GM18873 (cell line): ENCODE measurements at regions not wholly inside any gene's neighbourhood (a gene's known extent, or its start where the extent isn't known, plus 50 kb on each side); places are given as distances from the start of the nearest gene placed in this dataset.

ENCODE experiments used
- ATAC-seq: cut with Tn5 transposase; IDR thresholded peaks from one replicate; pipeline ENCODE4 v1.9.1; 2021; ENCODE audit warnings: mild to moderate bottlenecking, moderate library complexity, moderate number of reproducible peaks; ENCODE audit not compliant: unreplicated experiment, low FRiP score

DNA sequence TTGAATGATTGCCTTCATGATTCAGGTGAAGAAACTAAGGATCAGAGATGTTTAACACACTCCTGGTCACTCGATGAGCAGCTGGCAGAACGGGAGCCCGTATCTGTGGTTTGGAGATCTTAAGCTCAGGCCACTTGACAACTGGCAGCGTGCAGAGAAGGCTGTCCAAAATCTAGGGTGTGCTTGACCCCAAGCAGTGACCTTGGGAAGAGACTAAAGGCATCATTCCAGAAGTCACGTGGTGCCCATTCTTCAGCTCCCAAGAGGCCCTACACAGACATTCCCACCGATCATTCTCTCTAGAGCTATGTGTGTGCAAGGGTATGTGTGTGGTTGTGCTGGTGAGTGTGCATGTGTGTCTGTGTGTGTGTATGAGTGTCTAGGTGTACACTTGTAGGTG lies 493.8 kb downstream of the TCERG1L start:
- no peak for ATAC-seq

DNA sequence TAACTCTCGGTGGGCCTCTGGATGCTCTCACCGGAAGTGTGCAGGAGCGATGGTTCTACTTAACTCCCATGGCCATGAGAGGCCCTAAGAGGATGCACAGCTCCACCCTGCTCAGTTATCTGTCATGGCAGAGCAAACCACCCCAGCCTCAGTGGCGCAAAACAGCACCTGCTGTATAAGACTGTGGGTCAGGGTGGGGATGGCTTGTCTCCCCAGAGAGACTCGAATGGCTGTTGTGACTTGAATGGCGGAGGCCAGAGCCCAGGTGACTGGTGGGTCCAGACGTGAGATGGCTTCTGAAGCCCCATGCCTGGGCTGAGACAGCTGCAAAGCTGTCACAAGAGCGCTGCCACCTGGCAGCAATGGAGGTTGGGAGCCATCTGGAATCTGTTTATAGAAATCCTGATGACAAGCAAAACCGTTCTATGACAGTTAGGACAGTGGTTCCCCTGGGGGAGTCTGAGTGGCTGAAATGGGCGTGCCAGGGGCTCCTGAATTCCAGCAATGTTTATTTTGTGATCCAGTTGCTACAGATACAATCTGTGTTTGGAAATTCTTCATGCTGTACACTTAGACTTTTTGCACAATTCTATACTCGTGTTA lies 490.5 kb downstream of the TCERG1L start:
- no peak for ATAC-seq

DNA sequence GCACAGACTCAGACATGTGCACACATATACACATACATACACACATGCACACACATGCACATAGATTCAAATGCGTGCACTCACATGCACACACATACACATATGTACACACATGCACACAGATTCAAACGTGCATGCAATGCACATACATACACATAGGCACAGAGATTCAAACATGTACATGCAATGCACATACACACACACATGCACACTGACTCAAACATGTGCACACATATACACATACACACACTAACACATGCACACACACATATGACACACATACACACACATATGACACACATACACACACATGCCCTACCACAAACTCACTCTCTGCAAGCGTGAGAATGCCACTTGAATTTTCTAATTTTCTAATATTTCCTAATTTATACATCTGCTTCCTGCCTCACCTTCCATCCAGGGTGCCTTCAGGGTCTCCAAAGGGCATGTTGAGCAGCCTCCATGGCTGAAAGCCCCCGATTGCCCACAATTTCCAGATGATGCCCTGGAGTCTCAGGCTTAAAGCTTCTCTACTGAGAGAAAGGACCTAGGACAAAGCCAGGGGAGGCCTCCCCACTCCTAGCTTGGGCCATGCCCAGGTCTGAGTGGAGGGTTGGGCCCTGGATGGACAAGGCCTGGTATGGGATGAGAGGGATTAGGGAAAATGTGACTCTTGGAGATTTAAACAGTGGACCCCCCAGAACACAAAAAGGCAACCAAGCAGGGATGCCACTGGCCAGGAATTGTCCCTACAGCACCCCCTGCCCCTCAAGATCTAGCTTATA lies 487.1 kb downstream of the TCERG1L start:
- no peak for ATAC-seq

DNA sequence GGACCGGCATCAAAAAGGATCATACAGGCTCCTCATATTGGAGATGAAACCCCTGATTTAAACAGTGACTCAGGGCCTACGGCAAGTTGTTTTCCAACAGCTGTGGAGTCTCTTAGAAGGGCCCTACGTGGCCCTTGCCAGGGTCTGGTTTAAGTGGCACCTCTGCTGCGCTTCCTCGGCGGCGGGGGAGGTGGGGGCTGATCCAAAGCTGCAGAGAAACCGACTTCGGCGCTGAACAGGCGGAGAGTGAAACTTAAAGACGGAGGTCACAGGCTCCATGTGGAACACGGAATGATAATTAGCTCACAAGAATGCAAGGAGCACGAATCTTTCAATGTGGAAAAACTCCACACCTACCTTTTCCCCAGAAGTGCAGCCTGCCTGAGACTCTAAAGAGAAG lies 477.9 kb downstream of the TCERG1L start:
- ATAC-seq = no peak

DNA sequence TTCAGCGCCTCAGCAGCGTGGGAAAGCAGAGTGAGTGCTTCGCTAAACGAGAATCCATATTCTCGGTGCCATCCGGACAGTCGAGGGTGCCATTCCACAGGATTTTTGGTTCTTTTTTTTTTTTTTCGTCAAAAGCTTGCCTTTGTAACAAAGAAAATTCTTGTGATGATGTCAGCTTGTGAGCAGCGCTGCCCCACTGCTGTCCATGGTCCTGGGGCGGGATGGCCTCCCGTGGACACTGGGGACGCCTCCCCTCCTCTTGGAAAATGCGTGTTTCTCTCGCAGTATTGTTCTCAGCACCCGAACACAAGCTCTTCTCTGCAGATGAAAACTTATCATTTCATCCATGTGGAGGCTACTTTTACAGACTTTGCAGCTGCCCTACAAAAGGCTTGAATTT lies 477.4 kb downstream of the TCERG1L start:
- ATAC-seq = no peak

DNA sequence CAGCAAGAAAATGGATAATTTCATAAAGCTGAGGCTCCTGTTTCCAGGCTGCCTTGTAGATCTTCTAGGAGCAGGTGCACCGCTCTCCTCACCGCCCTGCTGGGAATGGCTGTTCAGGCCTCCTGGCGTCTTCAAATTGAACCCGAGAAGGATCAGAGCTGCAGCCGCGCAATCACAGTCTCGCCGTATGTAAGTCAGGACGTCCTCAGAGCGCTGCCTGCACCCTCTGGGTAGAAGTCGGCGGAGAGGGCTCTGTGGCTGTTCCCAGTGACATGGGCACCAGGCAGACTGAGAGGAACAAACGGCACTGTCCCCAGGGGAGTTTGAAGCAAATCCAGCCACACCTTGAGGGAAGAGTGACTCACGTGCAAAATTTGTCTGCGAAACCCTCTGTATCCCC lies 476.9 kb downstream of the TCERG1L start:
- ATAC-seq = no peak

DNA sequence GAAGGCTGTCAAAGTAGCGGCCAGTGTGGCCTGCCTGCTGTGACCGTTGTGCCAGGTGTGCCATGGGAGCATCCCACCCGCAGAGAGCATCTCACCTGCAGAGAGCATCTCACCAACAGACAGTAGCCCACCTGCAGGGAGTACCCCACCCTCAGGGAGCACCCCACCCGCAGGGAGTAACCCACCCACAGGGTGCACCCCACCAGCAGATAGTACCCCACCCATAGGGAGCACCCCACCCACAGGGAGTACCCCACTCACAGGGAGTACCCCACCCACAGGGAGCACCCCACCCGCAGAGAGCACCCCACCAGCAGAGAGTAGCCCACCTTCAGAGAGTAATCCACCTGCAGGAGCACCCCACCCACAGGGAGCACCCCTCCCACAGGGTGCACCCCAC lies 476.5 kb downstream of the TCERG1L start:
- no peak for ATAC-seq

DNA sequence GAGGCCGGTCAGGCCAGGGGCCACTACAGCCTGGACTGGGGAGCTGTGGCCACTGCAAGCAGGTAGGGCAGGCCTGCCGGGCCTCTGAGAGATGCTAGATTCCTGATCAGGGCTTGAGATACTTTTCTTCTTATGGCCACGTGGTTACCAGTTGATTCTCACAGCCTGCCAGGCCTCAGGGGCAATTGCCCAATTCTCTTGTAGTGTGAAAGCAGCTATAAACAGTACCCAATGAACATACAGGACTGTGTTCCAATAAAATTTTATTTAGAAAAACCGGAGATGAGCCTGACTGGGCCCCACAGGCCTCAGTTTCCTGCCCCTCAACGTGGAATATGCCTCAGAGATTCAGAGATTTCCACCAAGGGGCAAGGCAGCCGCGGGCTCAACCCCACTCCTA lies 475.2 kb downstream of the TCERG1L start:
- ATAC-seq = no peak

DNA sequence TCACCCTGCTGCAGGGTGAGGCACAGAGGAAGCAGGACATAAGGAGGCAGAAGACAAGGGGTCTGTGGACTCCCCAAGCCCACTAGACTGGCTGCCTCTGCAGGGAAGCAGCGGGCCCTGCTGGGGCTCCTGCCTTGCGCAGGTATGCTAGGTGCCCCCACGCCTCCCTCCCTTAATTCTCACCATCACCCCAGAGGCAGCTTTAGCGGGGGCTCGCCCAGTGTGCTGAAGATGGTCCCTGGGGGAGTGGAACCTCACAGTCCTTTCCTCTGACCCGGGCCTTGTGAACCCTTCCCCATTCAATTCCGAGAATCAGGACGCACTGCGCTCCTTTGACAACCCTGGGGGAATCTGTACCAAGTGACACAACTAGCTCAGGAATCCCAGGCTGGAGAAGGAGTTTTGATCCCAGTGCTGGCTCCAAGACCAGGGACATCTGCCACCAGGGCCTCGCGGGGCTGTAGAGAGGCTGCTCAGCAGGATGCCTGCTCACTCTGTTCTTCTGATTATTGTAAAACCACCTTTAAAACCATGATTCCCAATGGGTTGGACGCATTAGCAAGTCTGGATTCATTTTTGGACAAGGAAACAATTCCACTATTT lies 468.4 kb downstream of the TCERG1L start:
- no peak for ATAC-seq

DNA sequence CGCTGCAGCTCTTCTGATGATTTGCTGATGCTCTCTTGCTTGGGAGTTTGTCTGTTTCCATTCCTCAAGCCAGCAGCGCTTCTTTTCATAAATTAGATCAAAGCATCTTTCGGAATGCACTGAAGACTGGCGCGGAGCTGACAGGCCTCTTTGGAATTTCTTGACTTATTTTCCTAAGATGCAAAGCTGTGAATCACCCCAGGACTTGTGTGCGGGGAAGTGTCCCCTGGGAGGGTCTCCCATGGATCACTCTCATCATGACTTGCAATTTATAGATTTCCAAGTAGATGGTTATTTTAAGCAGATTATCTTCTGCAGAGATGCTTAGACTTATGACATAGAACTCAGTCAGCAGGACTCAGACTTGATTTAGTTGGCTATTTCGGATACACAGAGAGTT lies 467.2 kb downstream of the TCERG1L start:
- no peak for ATAC-seq

DNA sequence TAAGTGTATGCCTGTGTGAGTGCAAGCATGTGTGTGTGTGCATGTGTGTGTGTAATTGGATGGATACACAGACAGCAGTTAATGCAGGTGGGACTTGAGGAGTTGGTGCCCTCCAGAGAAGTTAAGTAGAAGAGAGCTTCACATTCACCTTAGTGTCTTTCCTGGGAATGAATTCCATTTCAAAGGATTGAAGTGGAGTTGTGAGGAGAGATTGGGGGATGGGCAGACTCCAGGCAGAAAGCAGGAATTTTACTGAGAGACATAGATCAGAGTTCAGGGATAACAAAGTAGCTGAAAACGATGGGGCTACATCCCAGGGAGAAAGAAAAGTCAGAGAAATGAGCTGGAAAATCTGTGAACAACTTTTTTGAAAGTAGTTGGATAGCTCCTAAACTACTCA lies 464.4 kb downstream of the TCERG1L start:
- no peak for ATAC-seq

DNA sequence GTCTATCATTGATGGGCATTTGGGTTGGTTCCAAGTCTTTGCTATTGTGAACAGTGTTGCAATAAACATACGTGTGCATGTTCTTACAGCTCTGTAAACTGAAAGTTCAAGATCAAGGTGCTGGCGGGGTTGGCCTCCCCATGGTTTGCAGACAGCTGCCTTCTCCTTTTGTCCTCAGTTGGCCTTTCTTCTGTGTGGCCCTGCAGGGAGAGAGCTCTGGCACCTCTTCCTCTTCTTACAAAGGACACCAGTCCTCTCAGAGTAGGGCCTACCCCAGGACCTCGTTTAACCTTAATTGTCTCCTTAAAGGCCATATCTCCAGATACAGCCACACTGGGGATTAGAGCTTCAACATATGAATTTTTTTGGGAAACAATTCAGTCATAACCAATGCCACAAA lies 462.7 kb downstream of the TCERG1L start:
- no peak for ATAC-seq

DNA sequence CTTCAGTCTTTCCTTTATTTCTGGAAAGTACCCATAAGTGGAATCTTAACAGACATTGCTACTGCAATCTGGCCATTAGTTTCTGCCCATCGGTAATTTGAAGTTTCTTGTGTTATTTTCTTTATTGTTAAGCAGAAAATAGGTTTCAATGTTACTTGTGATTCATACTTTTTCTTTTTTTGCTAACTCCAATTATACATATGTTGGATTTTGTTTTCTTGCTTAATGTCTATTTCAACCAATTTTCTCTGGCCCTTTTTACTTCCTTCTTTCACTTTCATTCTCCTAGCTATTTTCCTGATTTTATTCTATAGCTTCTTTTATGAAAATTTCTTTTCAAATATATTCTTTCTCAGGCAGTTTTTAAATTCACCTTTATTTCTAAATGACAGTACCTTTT lies 457.4 kb downstream of the TCERG1L start:
- no peak for ATAC-seq

DNA sequence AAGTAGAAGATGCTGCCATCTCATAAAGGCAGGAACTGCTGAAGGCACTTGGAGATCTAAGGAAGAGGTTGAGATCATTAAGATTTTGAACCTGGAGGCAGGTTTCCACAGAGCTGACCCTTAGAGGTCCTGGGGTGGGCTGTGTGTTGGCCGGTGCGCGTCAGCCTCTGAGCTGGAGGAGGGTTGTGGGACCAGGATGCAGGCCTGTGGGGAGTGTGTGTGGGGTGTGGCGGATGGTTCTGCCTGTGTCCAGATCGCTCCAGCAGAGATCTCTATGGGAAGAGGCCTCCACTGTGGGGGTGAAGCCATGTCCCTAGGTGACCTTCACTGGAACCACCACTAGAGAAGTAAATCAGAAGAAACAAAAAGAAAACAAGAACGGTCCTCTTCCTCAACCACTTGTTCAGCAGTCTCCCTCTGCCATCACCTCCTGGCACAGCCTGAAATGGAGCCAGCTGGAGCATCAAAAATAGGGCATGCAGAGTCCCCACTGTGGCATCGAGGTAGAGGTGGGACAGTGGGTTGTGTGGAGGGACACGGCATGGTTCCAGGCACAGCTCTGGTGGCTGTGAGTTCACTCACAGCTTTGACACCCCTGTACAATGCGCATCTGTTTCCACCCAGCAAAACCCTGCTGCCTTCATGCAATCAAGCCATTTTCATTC lies 453.8 kb downstream of the TCERG1L start:
- ATAC-seq = no peak

DNA sequence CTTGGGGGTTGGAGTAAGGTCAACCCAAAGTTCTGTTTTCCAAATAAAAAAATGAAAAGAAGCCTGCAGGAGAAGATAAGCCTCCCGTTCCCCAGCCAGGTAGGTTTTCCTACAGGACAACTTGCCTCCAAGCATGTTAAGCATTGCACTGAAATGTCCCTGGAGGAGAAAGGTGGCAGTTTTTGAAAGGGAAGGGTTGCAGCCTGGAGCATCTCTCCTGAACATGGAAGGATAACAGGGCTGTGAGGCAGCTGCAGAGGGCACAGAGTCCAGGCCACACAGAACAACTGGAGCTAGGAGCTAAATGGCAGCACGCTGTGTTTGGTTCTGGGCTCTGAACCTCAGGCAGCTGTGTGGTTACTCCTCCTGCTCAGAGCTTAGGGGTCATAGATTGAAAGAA lies 452.9 kb downstream of the TCERG1L start:
- ATAC-seq = no peak

DNA sequence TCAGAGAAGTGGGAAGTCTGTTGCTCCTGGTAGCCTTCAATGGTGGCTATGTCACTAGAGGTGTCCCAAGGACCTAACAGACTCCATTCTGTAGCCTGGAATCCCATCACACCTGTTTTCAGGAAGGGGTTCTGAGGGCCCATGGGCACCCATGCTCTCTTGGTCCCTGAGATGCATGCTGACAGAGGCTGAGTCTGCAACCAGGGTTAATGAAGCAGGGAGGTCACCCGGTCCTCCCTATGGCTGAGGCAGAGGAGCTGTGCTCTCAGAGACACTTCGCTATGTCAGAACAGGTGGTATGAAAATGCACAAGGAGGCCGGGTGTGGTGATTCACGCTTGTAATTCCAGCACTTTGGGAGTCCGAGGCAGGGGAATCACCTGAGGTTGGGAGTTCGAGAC lies 452.1 kb downstream of the TCERG1L start:
- no peak for ATAC-seq

DNA sequence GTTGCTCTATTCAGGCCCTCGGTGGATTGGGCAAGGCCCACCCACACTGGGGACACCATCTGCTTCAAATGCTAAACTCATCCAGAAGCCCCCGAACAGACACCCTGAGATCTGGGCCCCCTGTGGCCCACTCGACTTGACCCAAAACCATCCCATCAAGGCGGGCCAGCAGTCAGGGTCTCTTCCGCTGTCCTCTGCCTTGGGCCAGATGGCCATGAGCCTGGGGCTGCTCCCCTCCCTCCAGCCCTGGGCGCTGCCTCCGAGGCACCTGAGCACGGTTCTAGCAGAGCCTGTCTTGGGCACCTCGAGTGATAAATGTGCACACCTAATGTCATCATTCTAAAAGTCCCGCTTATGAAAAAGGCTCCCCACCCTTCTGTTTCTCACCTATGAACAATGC lies 449.4 kb downstream of the TCERG1L start:
- ATAC-seq = no peak

DNA sequence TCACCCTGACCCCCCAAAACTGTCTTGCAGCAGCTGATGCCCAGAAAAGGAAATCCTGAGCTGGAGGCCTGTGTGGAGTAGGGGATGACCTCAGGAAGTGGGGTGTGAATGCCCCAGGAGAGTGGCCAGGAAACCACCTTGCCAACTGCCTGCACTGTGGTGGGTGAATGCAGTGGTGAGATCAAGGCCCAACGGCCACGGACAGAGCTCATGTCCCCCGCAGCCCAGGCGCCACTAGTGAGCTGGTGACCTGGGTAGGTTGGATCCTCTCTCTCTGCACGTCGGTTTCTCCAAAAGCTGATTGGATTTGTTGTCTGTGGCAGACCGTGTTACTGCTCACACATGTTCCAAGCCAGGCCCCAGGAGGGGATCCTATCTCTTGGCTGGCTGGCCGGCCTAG lies 448.9 kb downstream of the TCERG1L start:
- ATAC-seq = no peak

DNA sequence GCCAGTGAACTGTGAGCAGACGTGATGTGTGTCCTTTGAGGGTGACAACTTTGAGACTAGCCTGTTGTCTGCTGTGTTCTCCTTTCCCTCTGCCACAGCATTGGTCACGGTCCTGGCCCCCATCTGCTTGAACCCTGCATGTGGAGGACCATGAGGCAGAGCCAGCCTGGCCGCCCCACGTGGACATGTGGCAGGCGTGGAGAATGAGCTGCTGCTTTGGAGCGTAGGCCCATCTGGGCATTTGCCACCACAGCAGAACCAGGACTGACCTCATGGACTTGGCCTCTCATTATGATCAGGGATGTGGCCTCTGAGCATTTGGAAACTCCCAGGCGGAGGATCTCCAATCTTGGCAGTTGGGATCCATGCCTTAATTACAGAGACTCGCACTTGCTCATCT lies 448.5 kb downstream of the TCERG1L start:
- ATAC-seq = no peak

DNA sequence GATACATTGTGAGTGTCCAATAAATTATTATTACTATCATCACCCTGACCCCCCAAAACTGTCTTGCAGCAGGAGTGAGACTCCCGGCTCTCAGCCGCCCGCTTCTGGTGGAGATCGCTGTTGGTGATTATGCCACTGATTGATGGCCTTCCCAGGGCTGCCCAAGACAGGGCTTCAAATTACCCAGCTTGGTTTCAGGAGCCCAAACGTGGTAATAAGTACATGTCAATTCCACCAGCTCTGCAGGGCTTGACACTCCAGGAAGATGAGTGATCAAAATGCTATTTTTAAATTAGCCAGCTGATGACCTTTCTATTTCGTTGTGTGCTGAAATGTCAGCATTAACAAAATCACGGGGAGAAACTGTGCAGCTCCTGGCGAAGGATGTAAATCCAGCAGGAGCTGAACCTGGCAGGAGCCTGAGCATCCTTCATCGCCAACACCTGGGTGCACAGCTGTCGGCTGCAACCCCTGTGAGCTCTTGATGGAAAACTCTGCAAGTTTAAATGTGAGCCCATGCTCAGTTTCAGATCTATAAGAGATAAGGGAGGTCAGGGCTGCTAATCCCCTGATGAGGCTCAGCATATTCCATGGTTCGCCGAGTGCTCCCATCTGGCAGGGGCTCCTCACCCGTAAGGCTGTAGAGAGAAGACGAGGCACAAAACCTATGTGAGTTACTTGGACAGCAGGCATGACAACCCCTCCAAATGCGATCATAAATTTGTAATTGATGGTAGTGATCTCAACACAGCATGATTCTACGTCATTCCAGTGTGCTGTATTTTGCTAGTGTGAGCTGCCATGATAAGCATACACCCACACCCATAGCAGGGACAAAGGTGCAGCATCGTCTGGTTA lies 446.3 kb downstream of the TCERG1L start:
- ATAC-seq = no peak

DNA sequence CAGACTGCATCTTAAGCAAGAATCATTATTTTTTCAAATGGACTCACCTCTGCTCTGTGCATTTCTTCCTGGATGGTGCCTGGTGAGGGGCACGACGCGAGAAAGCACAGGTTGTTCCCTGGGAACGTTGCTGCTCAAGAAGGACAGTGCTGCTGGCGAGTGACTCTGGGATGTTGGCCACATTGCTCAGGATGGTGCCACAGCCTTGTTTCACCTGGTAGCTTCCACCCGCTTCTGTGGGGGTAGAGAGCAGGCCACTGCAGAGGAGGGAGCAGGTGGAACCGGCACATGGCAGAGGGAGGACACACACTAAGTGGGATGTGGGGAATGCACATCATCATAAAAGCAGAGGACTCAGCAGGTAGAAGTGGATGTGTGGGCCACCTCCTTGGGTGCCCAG lies 444.7 kb downstream of the TCERG1L start:
- no peak for ATAC-seq
